H54 (cell line): ENCODE measurements at regions not wholly inside any gene's neighbourhood (a gene's known extent, or its start where the extent isn't known, plus 50 kb on each side); places are given as distances from the start of the nearest gene placed in this dataset.

Source experiments
- DNase-seq: peaks from one replicate; pipeline ENCODE4 v3.0.0; 2011; ENCODE audit warnings: low spot score, mixed read lengths; ENCODE audit not compliant: insufficient read length
- FAIRE-seq: peaks from 3 replicates; lab custom pipeline; 2011; peaks lifted over from hg19 to GRCh38; lab: Jason Lieb, UNC
- POLR2A ChIP-seq: IDR thresholded peaks from 2 replicates; pipeline ENCODE4 v1.6.1; 2011; ENCODE audit warnings: low read depth, mild to moderate bottlenecking, low read length

DNA sequence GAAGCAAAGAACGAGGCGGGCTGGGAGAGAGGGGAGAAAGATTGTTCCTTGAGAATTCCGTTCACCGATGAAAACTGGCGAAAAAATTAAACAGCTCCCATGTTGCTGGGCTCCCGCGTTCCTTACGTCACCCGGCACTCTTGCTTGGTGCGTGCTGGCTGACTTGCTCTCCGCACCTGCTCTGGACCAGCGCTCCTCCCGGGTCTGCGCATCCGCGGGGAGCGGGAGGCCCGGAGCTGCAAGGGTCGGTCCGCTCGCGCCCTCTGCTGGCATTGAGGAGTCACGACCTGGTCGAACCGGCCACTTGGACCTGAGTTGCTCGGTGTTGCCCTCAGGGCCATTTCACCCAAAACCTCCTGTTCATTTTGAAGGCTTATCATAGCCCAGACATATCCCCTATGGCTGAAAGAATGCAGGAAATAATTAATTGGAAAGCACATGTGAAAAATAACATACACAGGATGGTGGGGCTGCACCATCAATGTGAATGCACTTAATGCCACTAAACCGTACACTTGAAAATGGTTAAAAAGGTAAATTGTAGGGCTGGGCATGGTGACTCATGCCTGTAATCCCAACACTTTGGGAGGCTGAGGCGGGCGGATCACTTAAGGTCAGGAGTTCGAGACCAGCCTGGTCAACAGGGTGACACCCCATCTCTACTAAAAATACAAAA, 98.9 kb upstream of the BACE2 start:
- DNase-seq (peak; percentile 81), FAIRE-seq (no peak)
- TF ChIP-seq POLR2A: no peak

DNA sequence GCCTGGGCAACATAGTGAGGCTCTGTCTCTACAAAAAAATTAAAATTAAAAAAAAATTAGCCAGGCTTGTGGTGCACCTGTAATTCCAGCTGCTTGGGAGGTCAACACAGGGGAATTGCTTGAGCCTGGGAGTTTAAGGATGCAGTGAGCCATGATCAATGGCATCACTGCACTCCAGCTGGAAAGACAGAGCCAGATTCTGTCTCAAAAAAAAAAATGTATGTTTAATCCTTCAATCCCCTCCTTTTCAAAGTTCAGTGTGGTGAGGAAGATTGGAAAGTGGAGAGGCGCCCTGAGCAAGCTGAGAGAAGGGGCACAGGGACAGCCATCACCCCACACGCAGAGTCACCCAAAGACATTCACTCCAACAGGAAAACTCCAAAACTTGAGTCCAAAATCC, 97.7 kb upstream of the BACE2 start:
- no peak for TF ChIP-seq POLR2A
- no peak for DNase-seq
- no peak for FAIRE-seq

DNA sequence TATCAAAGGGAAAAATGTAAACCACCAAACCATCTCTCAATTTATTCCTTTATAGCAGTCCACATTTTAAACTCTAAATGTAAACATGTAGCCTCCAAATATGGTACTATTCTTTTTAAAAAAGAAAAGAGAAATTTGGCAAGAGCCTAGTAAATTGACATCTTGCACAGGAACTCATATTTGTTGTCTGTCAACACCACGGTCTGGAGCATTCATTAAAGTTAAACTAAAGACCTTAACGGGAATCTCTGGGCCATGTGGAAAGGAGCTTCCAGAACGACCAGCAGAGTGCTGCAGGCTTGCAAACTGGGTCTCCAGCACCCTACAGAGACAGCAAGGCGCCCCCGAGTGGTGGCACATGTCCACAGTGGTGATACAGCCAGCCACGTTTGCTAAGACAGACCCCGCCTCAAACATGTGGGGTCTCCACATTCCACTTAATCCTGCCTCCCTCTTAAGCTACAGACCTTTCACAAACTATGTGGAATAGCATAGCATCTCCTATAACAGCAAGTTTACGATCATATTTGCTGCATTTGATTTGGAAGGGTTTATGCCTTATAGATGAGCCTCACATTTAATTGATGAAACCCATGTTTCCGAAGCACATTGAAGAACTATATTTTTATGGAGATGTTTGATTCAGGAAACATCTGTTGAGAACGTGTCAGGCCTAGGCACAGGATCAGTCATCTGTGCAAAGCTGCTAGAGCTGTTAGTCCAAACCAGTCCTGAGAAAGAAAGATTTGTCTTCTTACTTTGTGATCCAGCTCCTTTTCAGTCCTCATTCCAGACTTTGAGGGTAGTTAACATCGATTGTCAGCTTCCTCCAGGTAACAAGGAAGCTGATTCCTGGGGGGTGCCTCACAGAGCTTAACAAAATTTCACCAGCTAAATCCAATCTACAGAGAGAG, 96.4 kb upstream of the BACE2 start:
- no peak for TF ChIP-seq POLR2A
- DNase-seq: no peak
- FAIRE-seq: no peak

DNA sequence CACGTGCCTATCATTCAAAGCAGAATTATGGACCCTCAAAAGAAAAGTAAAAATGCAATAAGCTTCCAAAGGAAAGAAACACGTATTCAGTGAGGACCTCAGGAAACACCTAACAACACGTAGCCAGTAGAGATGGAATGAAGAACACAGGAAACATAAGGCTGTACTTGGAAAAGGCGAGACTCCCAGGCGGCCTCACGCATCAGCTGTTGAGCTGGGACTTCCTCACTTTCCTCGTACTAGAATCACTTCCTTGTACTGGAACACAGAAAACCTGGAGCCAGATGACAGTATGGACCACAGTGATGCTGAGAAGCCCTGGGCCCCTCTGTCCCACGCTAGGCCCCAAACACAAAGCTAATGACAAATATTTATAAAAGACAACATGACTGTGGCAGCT, 94.4 kb upstream of the BACE2 start:
- FAIRE-seq (no peak), DNase-seq (no peak)
- TF ChIP-seq POLR2A: no peak

DNA sequence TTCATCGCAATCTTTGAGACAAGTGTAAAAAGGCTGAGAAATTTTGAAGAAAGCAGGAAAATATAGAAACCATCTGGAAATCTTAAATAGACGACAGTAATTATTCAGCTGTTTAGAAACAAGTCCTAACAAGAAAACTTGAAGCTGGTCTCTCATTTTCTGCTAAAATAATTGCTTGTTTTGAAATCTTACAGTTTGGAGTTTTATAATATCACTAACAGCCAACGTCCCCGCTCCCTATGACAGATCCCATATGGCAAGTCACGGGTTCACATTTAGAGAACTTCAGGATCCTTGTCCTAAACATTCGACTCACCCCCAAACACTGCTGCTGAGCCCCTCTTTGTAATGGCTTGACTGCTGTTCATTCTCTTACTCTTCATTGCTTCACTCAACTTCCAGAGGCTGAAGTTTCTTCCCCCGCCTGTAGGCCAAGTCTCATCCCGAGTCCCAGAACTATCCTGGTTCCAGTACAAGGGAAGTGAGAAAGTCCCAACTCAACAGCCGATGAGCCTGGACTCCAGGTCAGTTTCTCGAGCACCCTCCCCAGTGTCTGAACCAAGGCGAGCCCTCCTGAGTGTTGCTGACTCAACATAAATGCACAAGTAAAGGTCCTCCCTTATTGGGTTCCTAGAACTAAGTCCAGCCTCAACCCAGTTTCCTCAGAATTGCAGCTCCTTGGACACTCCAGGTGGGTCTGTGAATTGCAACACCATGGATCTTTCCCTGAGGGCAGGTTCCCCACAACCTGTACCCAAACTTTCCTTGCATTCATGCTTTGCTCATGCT, 93.4 kb upstream of the BACE2 start:
- FAIRE-seq (no peak), DNase-seq (no peak)
- TF ChIP-seq POLR2A: no peak

DNA sequence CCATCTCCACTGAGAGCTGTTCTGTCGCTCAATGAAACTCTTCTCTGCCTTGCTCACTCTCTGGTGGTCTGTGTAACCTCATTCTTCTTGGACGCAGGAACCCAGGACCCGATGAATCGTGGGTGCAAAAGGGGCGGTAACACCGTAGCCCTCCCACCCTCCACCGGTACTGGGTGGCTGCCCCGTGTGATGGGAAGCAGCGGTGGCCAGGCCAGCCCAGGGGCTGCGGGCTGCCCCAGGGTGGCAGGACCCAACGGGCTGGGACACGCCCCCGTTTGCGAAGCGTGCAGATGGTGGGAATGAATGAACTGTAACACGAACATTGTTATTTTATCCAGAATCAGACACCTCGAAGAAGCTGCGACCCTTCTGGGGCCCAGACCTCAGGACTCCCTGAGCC, 92.3 kb upstream of the BACE2 start:
- no peak for DNase-seq
- FAIRE-seq: no peak

DNA sequence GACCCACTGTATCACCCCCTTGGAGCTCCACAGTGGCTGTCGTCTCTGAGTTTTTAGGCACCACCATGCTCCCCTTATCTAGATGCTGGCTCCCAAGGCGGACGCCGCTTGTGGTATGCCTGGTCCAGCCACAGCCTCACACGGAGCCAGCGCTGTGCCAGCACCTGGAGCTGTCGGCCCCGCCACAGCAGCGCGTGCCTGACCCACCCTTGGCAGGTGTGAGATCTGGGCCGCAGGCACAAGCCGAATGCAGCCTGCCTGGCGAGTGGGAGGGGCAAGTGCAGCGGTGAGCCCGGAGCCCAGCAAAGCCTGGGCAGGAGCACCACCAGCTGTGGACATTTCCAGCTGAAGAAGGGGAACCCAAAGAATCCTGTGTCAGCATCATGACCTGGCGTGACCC, 91.9 kb upstream of the BACE2 start:
- no peak for FAIRE-seq
- TF ChIP-seq POLR2A: no peak
- no peak for DNase-seq

More for the DNA sequence above, 92.3 kb upstream of the BACE2 start:
- no peak for TF ChIP-seq POLR2A

DNA sequence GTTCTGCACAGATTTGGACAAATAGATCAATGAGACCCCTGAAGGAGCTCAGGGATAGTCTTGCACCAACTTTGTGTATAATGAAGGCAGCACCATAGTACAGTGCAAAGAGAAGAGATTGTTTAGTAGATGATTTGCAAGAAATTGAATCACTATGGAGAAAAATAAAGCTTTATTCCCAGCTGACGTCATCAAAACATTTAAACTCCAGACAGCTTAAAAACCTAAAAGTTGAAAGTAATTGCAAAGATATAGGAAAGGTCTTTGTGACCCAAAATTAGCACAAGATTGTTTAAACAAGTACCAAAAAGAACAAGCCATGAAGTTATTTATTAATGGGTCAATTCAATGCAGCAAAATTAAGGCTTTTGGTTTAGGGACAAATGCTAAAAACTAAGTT, 88.8 kb upstream of the BACE2 start:
- TF ChIP-seq POLR2A: no peak
- FAIRE-seq (no peak), DNase-seq (no peak)

DNA sequence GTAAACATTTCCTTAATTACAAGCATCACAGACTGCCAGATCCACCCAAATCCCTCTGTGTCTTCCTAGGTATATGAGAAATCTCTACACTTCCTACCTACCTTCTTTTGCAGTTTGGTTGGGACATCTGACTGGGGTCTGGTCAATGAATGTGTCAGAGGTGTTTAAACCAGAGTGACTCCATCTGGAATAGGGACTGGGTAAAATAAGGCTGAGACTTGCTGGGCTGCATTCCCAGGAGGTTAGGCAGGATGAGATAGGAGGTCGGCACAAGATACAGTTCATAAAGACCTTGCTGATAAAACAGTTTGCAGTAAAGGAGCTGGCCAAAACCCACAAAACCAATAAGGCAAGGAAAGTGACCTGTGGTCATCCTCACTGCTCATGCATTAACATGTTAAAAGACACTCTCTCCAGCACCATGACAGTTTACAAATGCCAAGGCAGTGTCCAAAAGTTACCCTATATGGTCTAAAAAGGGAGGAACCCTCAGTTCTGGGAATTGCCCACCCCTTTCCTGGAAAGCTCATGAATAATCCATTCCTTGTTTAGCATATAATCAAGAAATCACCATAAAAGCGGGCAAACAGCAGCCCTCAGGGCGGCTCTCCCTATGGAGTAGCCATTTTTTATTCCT, 87.4 kb upstream of the BACE2 start:
- FAIRE-seq: no peak
- no peak for TF ChIP-seq POLR2A
- no peak for DNase-seq

DNA sequence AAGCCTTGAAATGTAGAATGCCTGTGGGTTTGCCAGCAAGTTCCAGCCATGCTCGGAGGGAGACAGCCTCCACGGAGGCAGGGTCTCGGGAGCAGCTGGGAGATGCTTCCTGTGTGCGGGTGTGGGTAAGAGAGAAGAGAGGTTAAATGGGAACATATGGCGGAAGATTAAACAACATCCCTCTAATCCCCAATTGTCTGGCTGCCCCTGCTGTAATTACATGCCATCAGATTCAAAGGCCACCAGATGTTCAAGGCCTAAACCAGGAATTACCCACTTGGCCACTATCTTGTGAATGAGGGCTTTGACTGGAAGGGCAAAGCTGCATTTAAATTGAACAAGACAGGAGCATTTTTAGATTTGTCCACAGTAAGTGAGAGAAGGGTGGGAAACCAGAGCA, 81.4 kb upstream of the BACE2 start:
- FAIRE-seq (no peak), DNase-seq (no peak)
- no peak for TF ChIP-seq POLR2A

DNA sequence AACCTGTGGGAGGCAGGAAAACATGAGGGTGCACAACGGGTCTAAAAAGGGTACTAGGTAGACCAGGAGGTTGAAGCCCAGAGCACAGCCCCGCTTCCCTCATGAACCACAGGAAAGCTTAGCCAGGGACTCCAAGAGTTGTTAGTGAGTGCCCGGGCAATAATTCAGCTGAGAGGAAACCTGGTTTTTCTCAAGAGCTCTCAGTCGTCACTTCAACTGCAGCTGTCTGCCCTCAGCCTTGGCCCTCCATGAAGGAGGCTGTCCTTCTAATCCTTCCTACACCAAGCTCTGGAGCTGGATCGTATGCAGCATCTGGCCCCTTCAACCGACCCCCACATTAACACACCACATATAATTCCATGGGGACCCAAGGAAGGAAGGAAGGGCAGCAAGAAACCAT, 77.0 kb upstream of the BACE2 start:
- FAIRE-seq: no peak
- no peak for DNase-seq
- TF ChIP-seq POLR2A: no peak

DNA sequence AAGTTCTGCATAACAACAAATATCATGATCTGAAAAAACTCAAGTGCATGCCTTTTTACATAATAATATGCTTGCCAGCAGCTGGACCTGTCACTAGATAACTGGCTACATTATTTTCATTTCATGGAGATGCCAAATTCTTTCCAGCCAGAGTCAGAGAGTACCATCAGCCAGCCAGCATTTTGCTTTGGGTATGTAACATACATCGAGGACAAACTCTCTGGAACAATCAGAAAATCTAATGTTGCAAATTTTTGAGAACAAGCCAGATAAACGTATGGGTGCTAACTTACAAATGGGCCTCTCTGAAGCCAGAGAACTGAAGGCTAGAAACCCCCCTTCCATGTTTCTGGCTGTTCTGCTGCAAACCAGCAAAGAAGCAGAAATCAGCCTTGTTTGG, 76.3 kb upstream of the BACE2 start:
- no peak for TF ChIP-seq POLR2A
- DNase-seq (no peak), FAIRE-seq (no peak)

DNA sequence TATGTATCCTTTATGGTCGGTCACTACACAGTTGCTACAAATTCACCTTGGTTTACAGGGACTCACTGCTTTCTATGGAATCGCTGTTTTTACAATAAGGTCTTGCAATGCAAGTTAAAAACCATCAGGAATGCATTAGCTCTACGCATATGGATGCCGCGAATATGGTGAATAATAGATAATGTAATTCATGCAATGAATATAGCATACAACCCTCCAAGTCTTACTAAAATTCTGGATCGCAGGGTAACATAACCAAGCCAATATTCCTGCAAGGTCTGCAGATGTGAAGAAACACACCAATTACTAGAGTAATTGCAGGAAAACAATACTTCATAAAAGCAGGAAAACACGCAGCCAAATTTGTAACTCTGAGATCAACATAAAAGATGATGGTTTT, 75.6 kb upstream of the BACE2 start:
- DNase-seq (no peak), FAIRE-seq (no peak)
- no peak for TF ChIP-seq POLR2A
